Endothelial cell of umbilical vein (primary cell): ENCODE measurements at regions not wholly inside any gene's neighbourhood (a gene's known extent, or its start where the extent isn't known, plus 50 kb on each side); places are given as distances from the start of the nearest gene placed in this dataset.

Source experiments
- BruUV-seq: library from RNA; stranded (reverse); fragments of 400-500 nt; replicated peaks from 2 replicates; lab custom pipeline; 2021; lab: Mats Ljungman, UMichigan
- CTCF ChIA-PET: fragments of 300-600, 350-600 bp; sonication (Branson Sonifier 250); formaldehyde crosslinking; loops from one replicate; lab custom pipeline; 2021; ENCODE audit warnings: antibody characterized with exemption, inconsistent platforms; lab: Charles Lee
- POLR2A ChIA-PET: fragments of 300-600, 350-600 bp; sonication (Branson Sonifier 250); formaldehyde crosslinking; loops from one replicate; lab custom pipeline; 2021; ENCODE audit warnings: antibody characterized with exemption, inconsistent platforms; lab: Charles Lee
- DNase-seq: peaks from one replicate; pipeline ENCODE4 v3.0.0-alpha.2; 2011; ENCODE audit warnings: low read depth, low spot score
- FAIRE-seq: peaks from 2 replicates; lab custom pipeline; 2011; peaks lifted over from hg19 to GRCh38; lab: Jason Lieb, UNC
- H2AFZ ChIP-seq: 2 replicates; pipeline ENCODE4 v1.6.0; 2012; ENCODE audit warnings: low read depth, low read length, control low read depth, inconsistent platforms
- H3K27ac ChIP-seq: 2 replicates; pipeline ENCODE4 v1.5.1; 2011; ENCODE audit warnings: low read depth, mild to moderate bottlenecking, control low read depth, low read length, moderate library complexity; ENCODE audit not compliant: insufficient read depth
- H3K27me3 ChIP-seq, 2 experiments: 2 replicates each; pipeline versions ENCODE4 v1.6.0 to v1.6.1; 2011; ENCODE audit warnings: low read length in 2 of 2, mixed read lengths in 1 of 2; ENCODE audit not compliant: control insufficient read depth in 2 of 2, insufficient read depth in 2 of 2
- H3K36me3 ChIP-seq, 2 experiments: 2 replicates in 1 of 2; 3 replicates in 1 of 2; pipeline ENCODE4 v1.5.1; 2011; ENCODE audit warnings: low read length in 2 of 2, mild to moderate bottlenecking in 1 of 2, moderate library complexity in 1 of 2; ENCODE audit not compliant: control insufficient read depth in 2 of 2, insufficient read depth in 2 of 2; ENCODE audit errors: extremely low read depth in 1 of 2
- H3K4me1 ChIP-seq: 3 replicates; pipeline ENCODE4 v1.5.1; 2011; ENCODE audit warnings: mild to moderate bottlenecking, low read length; ENCODE audit not compliant: control insufficient read depth, insufficient read depth; ENCODE audit errors: extremely low read depth
- H3K4me2 ChIP-seq: 2 replicates; pipeline ENCODE4 v1.6.1; 2011; ENCODE audit warnings: low read length, control low read depth, mixed read lengths; ENCODE audit not compliant: insufficient read depth
- H3K4me3 ChIP-seq, 3 experiments: fragments of 200-600 bp in 1 of 3; sonication (generic), shearing (Covaris generic) in 1 of 3; replicated peaks in 1 of 3; 2 replicates each; pipeline ENCODE4 v1.5.1; 2011 to 2016; ENCODE audit warnings: control low read depth in 3 of 3, low read length in 3 of 3, mild to moderate bottlenecking in 2 of 3, inconsistent platforms in 1 of 3, low read depth in 1 of 3, moderate library complexity in 1 of 3; ENCODE audit not compliant: insufficient read depth in 1 of 3
- H3K79me2 ChIP-seq: 2 replicates; pipeline ENCODE4 v1.6.0; 2012; ENCODE audit warnings: low read length, inconsistent platforms; ENCODE audit not compliant: control insufficient read depth, insufficient read depth
- H3K9ac ChIP-seq: replicated peaks from 2 replicates; pipeline ENCODE3; 2011; ENCODE audit warnings: low read length, control low read depth; ENCODE audit not compliant: insufficient read depth; ENCODE audit errors: extremely low read depth
- H3K9me1 ChIP-seq: replicated peaks from 3 replicates; pipeline ENCODE4 v1.6.0; 2011; ENCODE audit warnings: mild to moderate bottlenecking, low read length; ENCODE audit not compliant: control insufficient read depth, insufficient read depth; ENCODE audit errors: extremely low read depth
- H3K9me3 ChIP-seq: replicated peaks from 2 replicates; pipeline ENCODE4 v1.5.1; 2012; ENCODE audit warnings: low read length, inconsistent platforms; ENCODE audit not compliant: control insufficient read depth, insufficient read depth
- H4K20me1 ChIP-seq: replicated peaks from 2 replicates; pipeline ENCODE3; 2011; ENCODE audit warnings: mild to moderate bottlenecking, low read length; ENCODE audit not compliant: control insufficient read depth, insufficient read depth; ENCODE audit errors: extremely low read depth
- EZH2 ChIP-seq: IDR thresholded peaks from 2 replicates; pipeline ENCODE4 v1.6.1; 2012; ENCODE audit warnings: borderline replicate concordance, low read depth, mild to moderate bottlenecking, moderate library complexity, low read length, inconsistent platforms; ENCODE audit not compliant: severe bottlenecking
- FOS ChIP-seq: IDR thresholded peaks from 2 replicates; pipeline ENCODE4 v1.6.1; 2011; ENCODE audit warnings: mild to moderate bottlenecking, low read length, moderate library complexity, borderline replicate concordance; ENCODE audit not compliant: insufficient read depth
- GATA2 ChIP-seq: IDR thresholded peaks from 2 replicates; pipeline ENCODE4 v1.7.0; 2011; ENCODE audit warnings: low read depth, mild to moderate bottlenecking, moderate library complexity, mixed read lengths, low read length; ENCODE audit not compliant: insufficient read length, insufficient read depth
- JUN ChIP-seq: IDR thresholded peaks from 2 replicates; pipeline ENCODE4 v1.6.1; 2011; ENCODE audit warnings: borderline replicate concordance, low read depth; ENCODE audit not compliant: insufficient read length, insufficient read depth
- MYC ChIP-seq: IDR thresholded peaks from one replicate; pipeline ENCODE4 v1.6.1; 2011; ENCODE audit warnings: mild to moderate bottlenecking, low read depth, low read length
- POLR2A ChIP-seq: IDR thresholded peaks from 2 replicates; pipeline ENCODE4 v1.6.1; 2012; ENCODE audit warnings: low read depth, mild to moderate bottlenecking, control low read depth, low read length
- POLR2AphosphoS5 ChIP-seq: IDR thresholded peaks from 2 replicates; pipeline ENCODE4 v1.6.1; 2012; ENCODE audit warnings: low read depth, mild to moderate bottlenecking, control low read depth, low read length, moderate library complexity; ENCODE audit not compliant: insufficient read depth
- dilution Hi-C: fragments of 300-500 bp; cut with MboI; formaldehyde crosslinking; loops from one replicate; pipeline ENCODE4 v1.15.0; 2019; ENCODE audit warnings: low sequenced_read_pairs; ENCODE audit not compliant: extremely low pct_ligation_motif_present
- intact Hi-C: fragments of 100-400 bp; cut with micrococcal nuclease; formaldehyde crosslinking; loops from one replicate; pipeline ENCODE4 v1.10.0; 2022
- TF ChIP-seq, protein P1 (sequence below), 2 donors: IDR thresholded peaks; 1 replicate in 1 of 2; 2 replicates in 1 of 2; pipeline ENCODE4 v1.5.1; 2011; ENCODE audit warnings: low read length in 2 of 2, mild to moderate bottlenecking in 2 of 2, moderate library complexity in 2 of 2, control low read depth in 1 of 2, inconsistent platforms in 1 of 2, low read depth in 1 of 2; ENCODE audit not compliant: insufficient read depth in 1 of 2; ENCODE audit errors: extremely low read depth in 1 of 2
- TF ChIP-seq, protein P2 (sequence below): IDR thresholded peaks from 2 replicates; pipeline ENCODE4 v1.6.1; 2011; ENCODE audit not compliant: insufficient read depth, insufficient read length

DNA sequence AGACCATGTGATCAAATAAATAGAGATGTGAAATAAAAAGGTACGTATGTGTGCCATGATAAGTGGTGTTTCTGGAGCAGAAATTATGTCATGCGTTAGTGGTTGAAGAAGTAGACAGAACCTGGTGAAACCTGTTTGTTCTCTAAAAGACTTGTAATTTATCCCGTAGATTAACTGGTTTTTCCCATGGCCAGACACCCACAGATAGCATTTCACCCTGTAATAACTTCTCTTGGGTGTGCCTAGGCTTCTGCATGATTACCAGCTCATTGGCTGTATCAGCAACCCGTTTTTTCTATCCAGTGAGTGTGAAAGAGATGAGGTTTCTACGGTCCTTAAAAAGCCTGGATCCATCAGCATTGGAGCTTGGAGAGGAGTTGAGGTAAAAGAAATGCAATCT, 471.3 kb downstream of the NPIPA7 start:
- CTCF ChIA-PET = no interaction called here
- dilution Hi-C loops = no loop called here
- FAIRE-seq (no peak), DNase-seq (no peak)
- H4K20me1 ChIP-seq = no peaks in the 10 kb centered on the region
- H3K27me3 ChIP-seq = no peaks in the 10 kb centered on the region
- TF ChIP-seq EZH2 (no peak), GATA2 (no peak), FOS (no peak), POLR2A (no peak), JUN (no peak), POLR2AphosphoS5 (no peak), MYC (no peak)
- TF ChIP-seq, protein P1, sequence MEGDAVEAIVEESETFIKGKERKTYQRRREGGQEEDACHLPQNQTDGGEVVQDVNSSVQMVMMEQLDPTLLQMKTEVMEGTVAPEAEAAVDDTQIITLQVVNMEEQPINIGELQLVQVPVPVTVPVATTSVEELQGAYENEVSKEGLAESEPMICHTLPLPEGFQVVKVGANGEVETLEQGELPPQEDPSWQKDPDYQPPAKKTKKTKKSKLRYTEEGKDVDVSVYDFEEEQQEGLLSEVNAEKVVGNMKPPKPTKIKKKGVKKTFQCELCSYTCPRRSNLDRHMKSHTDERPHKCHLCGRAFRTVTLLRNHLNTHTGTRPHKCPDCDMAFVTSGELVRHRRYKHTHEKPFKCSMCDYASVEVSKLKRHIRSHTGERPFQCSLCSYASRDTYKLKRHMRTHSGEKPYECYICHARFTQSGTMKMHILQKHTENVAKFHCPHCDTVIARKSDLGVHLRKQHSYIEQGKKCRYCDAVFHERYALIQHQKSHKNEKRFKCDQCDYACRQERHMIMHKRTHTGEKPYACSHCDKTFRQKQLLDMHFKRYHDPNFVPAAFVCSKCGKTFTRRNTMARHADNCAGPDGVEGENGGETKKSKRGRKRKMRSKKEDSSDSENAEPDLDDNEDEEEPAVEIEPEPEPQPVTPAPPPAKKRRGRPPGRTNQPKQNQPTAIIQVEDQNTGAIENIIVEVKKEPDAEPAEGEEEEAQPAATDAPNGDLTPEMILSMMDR (IDR thresholded peaks at IDR 0.05; ENCODE audit: extremely low read depth in 1 of 2, insufficient read depth in 1 of 2, low read depth in 1 of 2, low read length in 2 of 2) = no peak
- TF ChIP-seq, protein P2, sequence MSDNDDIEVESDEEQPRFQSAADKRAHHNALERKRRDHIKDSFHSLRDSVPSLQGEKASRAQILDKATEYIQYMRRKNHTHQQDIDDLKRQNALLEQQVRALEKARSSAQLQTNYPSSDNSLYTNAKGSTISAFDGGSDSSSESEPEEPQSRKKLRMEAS = no peak
- H3K79me2 ChIP-seq = no peaks in the 10 kb centered on the region
- no peaks in the 10 kb centered on the region for H3K4me1 ChIP-seq
- H3K27ac ChIP-seq = no peak overlapping the region
- POLR2A ChIA-PET = no interaction called here
- no peaks in the 10 kb centered on the region for H3K36me3 ChIP-seq
- H3K9me3 ChIP-seq = no peaks in the 10 kb centered on the region
- BruUV-seq = no TSS peak
- no peaks in the 10 kb centered on the region for H3K9me1 ChIP-seq
- H3K9ac ChIP-seq = no peak overlapping the region
- intact Hi-C loops = no loop called here
- H3K4me2 ChIP-seq = no peak overlapping the region
- no peak overlapping the region for H2AFZ ChIP-seq
- no peak overlapping the region for H3K4me3 ChIP-seq
